IMR-90 (cell line): ENCODE measurements at regions not wholly inside any gene's neighbourhood (a gene's known extent, or its start where the extent isn't known, plus 50 kb on each side); places are given as distances from the start of the nearest gene placed in this dataset.

Experiments
- ATAC-seq: fragments of 200-7000 bp; cut with Tn5 transposase; 2 replicates; pipeline ENCODE4 v1.9.1; 2020; ENCODE audit warnings: low read depth, mild to moderate bottlenecking, moderate library complexity
- BruUV-seq: library from RNA; stranded (reverse); fragments of 400-500 nt; replicated peaks from 2 replicates; lab custom pipeline; 2021; lab: Mats Ljungman, UMichigan
- CTCF ChIA-PET: fragments of 300-600 bp; formaldehyde crosslinking; extraction: SDS; loops from one replicate; lab custom pipeline; 2021; ENCODE audit warnings: antibody characterized with exemption; lab: Yijun Ruan, JAX
- POLR2A ChIA-PET: fragments of 300-600 bp; sonication (Branson Sonifier 250); formaldehyde crosslinking; loops from one replicate; lab custom pipeline; 2022; ENCODE audit warnings: antibody characterized with exemption; ENCODE audit not compliant: unreplicated experiment; lab: Charles Lee
- DNase-seq: peaks from one replicate; pipeline ENCODE4 v3.0.0; 2013
- H2AFZ ChIP-seq: replicated peaks from 2 replicates; pipeline ENCODE3; 2013; ENCODE audit warnings: low read length, mild to moderate bottlenecking; ENCODE audit not compliant: poor library complexity
- H2AK5ac ChIP-seq: 2 replicates; pipeline ENCODE4 v1.6.1; 2013; ENCODE audit warnings: low read depth, low read length, inconsistent platforms
- H2AK9ac ChIP-seq: replicated peaks from 2 replicates; pipeline ENCODE3; 2013; ENCODE audit warnings: mild to moderate bottlenecking, low read depth, low read length, moderate library complexity; ENCODE audit not compliant: poor library complexity
- H2BK120ac ChIP-seq: 2 replicates; pipeline ENCODE4 v1.6.1; 2013; ENCODE audit warnings: low read depth, low read length, inconsistent platforms
- H2BK15ac ChIP-seq: 3 replicates; pipeline ENCODE4 v1.6.1; 2013; ENCODE audit warnings: low read depth, low read length, inconsistent platforms
- H2BK20ac ChIP-seq: 2 replicates; pipeline ENCODE4 v1.6.1; 2013; ENCODE audit warnings: low read depth, mild to moderate bottlenecking, inconsistent platforms, low read length, moderate library complexity
- H2BK5ac ChIP-seq: 2 replicates; pipeline ENCODE4 v1.6.1; 2013; ENCODE audit warnings: mild to moderate bottlenecking, low read depth, low read length, inconsistent platforms; ENCODE audit not compliant: poor library complexity, severe bottlenecking
- H3K14ac ChIP-seq: replicated peaks from 2 replicates; pipeline ENCODE4 v1.6.1; 2013; ENCODE audit warnings: low read depth, low read length, inconsistent platforms
- H3K18ac ChIP-seq: 2 replicates; pipeline ENCODE4 v1.6.1; 2013; ENCODE audit warnings: low read depth, low read length, control low read depth
- H3K23ac ChIP-seq: 2 replicates; pipeline ENCODE4 v1.6.1; 2013; ENCODE audit warnings: low read depth, low read length, inconsistent platforms
- H3K27ac ChIP-seq: 2 replicates; pipeline ENCODE4 v1.5.1; 2013; ENCODE audit warnings: mild to moderate bottlenecking, control low read depth, low read length; ENCODE audit not compliant: insufficient read depth
- H3K27me3 ChIP-seq: 2 replicates; pipeline ENCODE4 v1.6.1; 2013; ENCODE audit warnings: low read length; ENCODE audit not compliant: control insufficient read depth, insufficient read depth
- H3K36me3 ChIP-seq: 2 replicates; pipeline ENCODE4 v1.6.1; 2013; ENCODE audit warnings: low read length, mixed read lengths; ENCODE audit not compliant: control insufficient read depth, insufficient read depth
- H3K4ac ChIP-seq: 2 replicates; pipeline ENCODE4 v1.6.1; 2013; ENCODE audit warnings: low read depth, low read length, inconsistent platforms
- H3K4me1 ChIP-seq: 2 replicates; pipeline ENCODE4 v1.6.1; 2013; ENCODE audit warnings: low read length, mixed read lengths; ENCODE audit not compliant: control insufficient read depth, insufficient read depth
- H3K4me2 ChIP-seq: 2 replicates; pipeline ENCODE4 v1.6.1; 2013; ENCODE audit warnings: low read depth, mild to moderate bottlenecking, control low read depth, low read length, moderate library complexity
- H3K4me3 ChIP-seq: 2 replicates; pipeline ENCODE4 v1.5.1; 2013; ENCODE audit warnings: low read depth, mild to moderate bottlenecking, control low read depth, low read length, moderate library complexity; ENCODE audit not compliant: insufficient read depth
- H3K56ac ChIP-seq: 2 replicates; pipeline ENCODE4 v1.6.1; 2013; ENCODE audit warnings: low read length, inconsistent platforms; ENCODE audit not compliant: insufficient read depth; ENCODE audit errors: extremely low read depth
- H3K79me1 ChIP-seq, 2 experiments: 2 replicates each; pipeline ENCODE4 v1.6.1; 2013; ENCODE audit warnings: low read length in 2 of 2, inconsistent platforms in 1 of 2, low read depth in 1 of 2
- H3K9ac ChIP-seq: 2 replicates; pipeline ENCODE4 v1.6.1; 2013; ENCODE audit warnings: low read depth, low read length, control low read depth
- H3K9me1 ChIP-seq: 2 replicates; pipeline ENCODE4 v1.6.1; 2013; ENCODE audit warnings: low read length, inconsistent platforms; ENCODE audit not compliant: insufficient read depth
- H3K9me3 ChIP-seq: 2 replicates; pipeline ENCODE4 v1.6.1; 2013; ENCODE audit warnings: low read length; ENCODE audit not compliant: control insufficient read depth, insufficient read depth
- H4K20me1 ChIP-seq: 2 replicates; pipeline ENCODE4 v1.6.1; 2013; ENCODE audit warnings: low read length, inconsistent platforms; ENCODE audit not compliant: insufficient read depth
- H4K5ac ChIP-seq: 2 replicates; pipeline ENCODE4 v1.6.1; 2013; ENCODE audit warnings: mild to moderate bottlenecking, low read depth, low read length, control low read depth
- H4K8ac ChIP-seq, 2 experiments: 2 replicates each; pipeline ENCODE4 v1.6.1; 2013; ENCODE audit warnings: low read depth in 2 of 2, low read length in 2 of 2, control low read depth in 1 of 2, inconsistent platforms in 1 of 2
- H4K91ac ChIP-seq: 2 replicates; pipeline ENCODE4 v1.6.1; 2013; ENCODE audit warnings: low read depth, low read length, inconsistent platforms; ENCODE audit not compliant: insufficient read depth
- CEBPB ChIP-seq: IDR thresholded peaks from 2 replicates; pipeline ENCODE4 v1.6.1; 2012; ENCODE audit warnings: low read depth, low read length, improper control_type of control experiment
- CHD1 ChIP-seq: IDR thresholded peaks from 2 replicates; pipeline ENCODE4 v1.6.1; 2012; ENCODE audit warnings: low read depth, low read length, improper control_type of control experiment
- ELK1 ChIP-seq: fragments of 150-350 bp; IDR thresholded peaks from 2 replicates; pipeline ENCODE4 v1.6.1; 2016; ENCODE audit warnings: low read depth, mild to moderate bottlenecking, low read length, moderate library complexity, borderline replicate concordance
- FOS ChIP-seq: fragments of 150-350 bp; IDR thresholded peaks from 2 replicates; pipeline ENCODE4 v1.6.1; 2016; ENCODE audit warnings: low read depth, low read length
- MXI1 ChIP-seq: IDR thresholded peaks from 2 replicates; pipeline ENCODE4 v1.6.1; 2012; ENCODE audit warnings: low read depth, mild to moderate bottlenecking, low read length, moderate library complexity, borderline replicate concordance
- NFE2L2 ChIP-seq: fragments of 150-350 bp; IDR thresholded peaks from 2 replicates; pipeline ENCODE4 v1.6.1; 2016; ENCODE audit warnings: low read depth, mild to moderate bottlenecking, low read length
- POLR2A ChIP-seq: IDR thresholded peaks from 2 replicates; pipeline ENCODE4 v1.6.1; 2012; ENCODE audit warnings: mild to moderate bottlenecking, low read depth, low read length
- RAD21 ChIP-seq: IDR thresholded peaks from 2 replicates; pipeline ENCODE4 v1.6.1; 2012; ENCODE audit warnings: low read length, improper control_type of control experiment
- SMC3 ChIP-seq: fragments of 150-350 bp; IDR thresholded peaks from 2 replicates; pipeline ENCODE4 v1.6.1; 2016; ENCODE audit warnings: low read depth, mild to moderate bottlenecking, antibody characterized with exemption, low read length, moderate library complexity
- WGBS, 2 experiments: methylation state at CpG; one replicate each; pipeline versions ENCODE4 v1.1.5 to v1.1.7; 2013; ENCODE audit warnings: missing lambda C conversion rate in 2 of 2; ENCODE audit not compliant: insufficient read length in 1 of 2; ENCODE audit errors: extremely low coverage in 2 of 2; 5-methylcytosine and 5-hydroxymethylcytosine counted together
- dilution Hi-C: fragments of 300-500 bp; cut with HindIII; formaldehyde crosslinking; loops from one replicate; pipeline ENCODE4 v1.14.3; 2018; ENCODE audit warnings: low sequenced_read_pairs; ENCODE audit not compliant: unreplicated experiment
- in situ Hi-C: fragments of 300-500 bp; cut with MboI; formaldehyde crosslinking; loops from 3 replicates; pipeline ENCODE4 v1.14.3; 2019; ENCODE audit warnings: low sequenced_read_pairs, inconsistent platforms, mixed read lengths
- intact Hi-C: fragments of 100-400 bp; cut with micrococcal nuclease; formaldehyde crosslinking; loops from 2 replicates; pipeline ENCODE4 v1.10.0; 2022

- dilution Hi-C loops, result no loop called here
Measured at GRCh38 chr5:86332851-86333250, 284.9 kb upstream of the COX7C start.

More at GRCh38 chr5:86332851-86333250, 284.9 kb upstream of the COX7C start:
- peaks cover 6% of the 10 kb centered on the region for H3K9me3 ChIP-seq
- H3K27me3 ChIP-seq, result no peaks in the 10 kb centered on the region
- CTCF ChIA-PET, result no interaction called here
- H4K20me1 ChIP-seq, result no peaks in the 10 kb centered on the region
- no CpG with 5 or more reads among the region's 1 CpG for WGBS, 2 experiments
- no peak overlapping the region for H2AFZ ChIP-seq
- DNase-seq (no peak), ATAC-seq (no peak)
- no peaks in the 10 kb centered on the region for H3K79me1 ChIP-seq
- no peak overlapping the region for H4K8ac ChIP-seq
- H2BK15ac ChIP-seq, result no peak overlapping the region
- no peak overlapping the region for H2BK20ac ChIP-seq
- no peak overlapping the region for H2BK120ac ChIP-seq
- H3K4me1 ChIP-seq, result no peaks in the 10 kb centered on the region
- H3K14ac ChIP-seq, result no peak overlapping the region
- H3K23ac ChIP-seq, result no peak overlapping the region
- intact Hi-C loops (no loop called here), in situ Hi-C loops (no loop called here)
- no peak overlapping the region for H2BK5ac ChIP-seq
- no peak overlapping the region for H3K4ac ChIP-seq
- H3K27ac ChIP-seq, result no peak overlapping the region
- POLR2A ChIA-PET, result no interaction called here
- TF ChIP-seq SMC3 (no peak), RAD21 (no peak), MXI1 (no peak), FOS (no peak), CHD1 (no peak), ELK1 (no peak), CEBPB (no peak), POLR2A (no peak), NFE2L2 (no peak)
- no peak overlapping the region for H2AK9ac ChIP-seq
- no peak overlapping the region for H3K4me3 ChIP-seq
- no peak overlapping the region for H3K9ac ChIP-seq
- H3K18ac ChIP-seq, result no peak overlapping the region
- H4K5ac ChIP-seq, result no peak overlapping the region
- H2AK5ac ChIP-seq, result no peak overlapping the region
- H3K9me1 ChIP-seq, result no peaks in the 10 kb centered on the region
- H3K56ac ChIP-seq, result no peak overlapping the region
- no peak overlapping the region for H3K4me2 ChIP-seq
- no TSS peak for BruUV-seq
- H3K36me3 ChIP-seq, result no peaks in the 10 kb centered on the region
- no peak overlapping the region for H4K91ac ChIP-seq
